Left renal cortex interstitium (tissue), 4 donors: ENCODE measurements at regions not wholly inside any gene's neighbourhood (a gene's known extent, or its start where the extent isn't known, plus 50 kb on each side); places are given as distances from the start of the nearest gene placed in this dataset.
"Not testable (repeated sequence)": the region's sequence is repeated elsewhere in the genome, so short reads cannot be mapped to it uniquely, and the experiment has no call there.

ENCODE experiments used
- DNase-seq, 4 donors: peaks; one replicate each; pipeline ENCODE4 v3.0.0-alpha.2; 2013; ENCODE audit warnings: low read depth in 4 of 4, low spot score in 2 of 4, missing footprints in 1 of 4

DNA sequence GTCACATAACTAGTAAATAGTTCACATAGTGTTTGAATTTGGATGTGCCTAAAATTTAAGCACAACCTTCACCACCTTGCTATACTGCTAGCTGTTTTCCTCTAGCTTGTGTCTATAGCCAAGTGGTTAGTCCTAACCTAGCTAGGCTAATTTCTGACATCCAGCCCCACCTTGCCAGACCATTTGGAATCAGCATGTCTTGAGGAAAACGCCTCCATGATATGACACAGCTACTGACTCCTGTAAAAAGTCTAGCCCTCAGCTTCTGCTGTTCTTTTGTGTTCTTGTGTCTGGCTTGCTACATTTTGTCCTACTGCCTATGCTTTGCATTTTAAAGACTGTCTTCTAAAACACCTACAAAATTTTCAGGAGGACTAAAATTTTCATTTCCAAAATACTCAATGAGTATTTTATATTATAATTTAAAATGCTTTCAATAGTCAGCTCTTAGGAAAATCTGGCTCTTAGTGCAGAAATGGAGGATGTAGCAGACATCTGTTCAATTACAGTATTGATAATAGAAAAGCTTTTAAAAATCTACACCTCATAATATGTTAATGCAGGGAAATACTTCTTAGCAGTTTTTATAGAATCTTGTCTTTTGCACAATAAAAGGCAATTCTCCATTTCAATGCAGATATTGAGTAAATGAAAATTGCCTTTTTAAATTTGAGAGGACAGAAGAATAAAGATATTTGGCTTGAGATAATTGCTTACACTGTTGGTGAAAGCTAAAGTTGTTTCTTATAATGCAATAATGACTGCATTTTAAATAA is 160.8 kb upstream of the APP start:
- DNase-seq = no peak

DNA sequence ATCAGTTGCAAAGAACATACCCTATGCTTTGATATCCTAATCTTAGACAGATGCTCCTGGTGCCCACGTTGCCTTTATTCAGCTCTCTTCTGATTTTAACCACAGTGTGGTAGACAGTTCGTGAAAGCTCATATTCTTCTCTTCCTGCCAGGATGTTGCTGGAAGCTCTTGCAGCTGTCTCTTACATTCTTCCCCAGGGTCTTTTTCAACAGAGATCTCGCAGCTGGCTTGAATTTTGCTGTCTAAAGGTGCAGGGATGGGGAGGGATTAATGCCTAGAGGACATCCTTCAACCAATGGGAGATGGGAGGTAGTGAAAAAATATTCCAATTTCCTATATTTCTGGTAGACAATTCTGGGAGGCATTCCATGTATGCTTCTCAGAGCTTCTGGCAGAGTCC is 150.0 kb upstream of the APP start:
- no peak for DNase-seq

GRCh38 chr21:26307640-26308039 is 137.1 kb upstream of the APP start:
- DNase-seq = no peak

- no peak for DNase-seq
Observed at GRCh38 chr21:26297851-26298250, 127.3 kb upstream of the APP start.

DNA sequence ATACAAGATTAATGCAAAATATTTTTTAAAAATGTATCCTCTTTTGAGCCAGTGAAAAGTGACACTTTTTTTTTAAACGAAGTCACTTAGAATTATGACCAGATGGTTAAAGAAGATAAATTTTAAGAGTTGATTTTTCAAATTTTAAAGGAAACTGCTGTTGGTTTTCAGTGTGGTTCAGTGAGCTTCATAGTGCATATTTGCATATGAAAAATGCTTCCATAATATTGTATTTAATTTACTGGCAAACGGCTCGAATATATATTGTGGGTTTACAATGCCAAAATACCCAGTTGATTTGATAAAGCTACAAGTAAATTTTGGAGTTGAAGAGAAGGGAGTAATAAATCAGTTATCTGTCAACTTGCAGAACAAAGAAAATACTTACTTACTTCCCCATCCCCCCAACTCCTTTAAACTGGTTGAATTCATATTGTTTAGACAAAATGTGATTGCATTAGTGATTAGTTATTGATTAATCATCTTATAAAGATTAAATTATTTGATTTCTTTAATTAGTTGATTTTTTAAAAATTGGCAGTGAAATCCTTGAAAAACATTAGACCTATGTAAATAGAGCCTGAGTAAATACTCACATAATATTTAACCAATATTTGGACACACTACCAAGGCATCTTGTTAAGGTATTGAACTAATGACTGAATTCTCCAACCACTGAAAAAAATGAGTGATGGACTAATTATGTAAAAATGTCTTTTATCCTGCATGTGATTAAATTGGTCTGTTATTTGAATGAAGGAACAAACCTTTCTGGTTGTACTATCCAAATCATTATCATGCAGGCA is 122.8 kb upstream of the APP start:
- DNase-seq = no peak

GRCh38 chr21:26288026-26288425 is 117.5 kb upstream of the APP start:
- DNase-seq = no peak

DNA sequence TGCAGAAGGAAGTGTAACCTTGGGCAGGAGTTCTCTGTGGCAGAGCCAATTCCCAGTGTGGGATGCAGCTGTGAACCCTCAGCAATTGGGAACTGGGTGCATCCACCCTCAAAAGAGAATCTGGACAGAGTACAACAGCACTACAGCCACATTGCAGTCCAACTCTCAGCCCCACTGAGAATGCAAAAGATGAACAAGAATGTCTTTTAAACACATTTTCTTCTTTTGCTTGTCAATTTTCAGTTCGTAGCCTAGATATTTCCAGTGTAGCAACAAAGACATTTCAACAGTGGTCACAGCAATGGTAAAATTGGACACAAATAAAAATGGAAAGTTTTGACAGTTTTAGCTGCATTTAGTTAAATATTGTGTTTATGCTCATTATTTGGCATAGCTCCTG is 114.0 kb upstream of the APP start:
- DNase-seq = no peak

DNA sequence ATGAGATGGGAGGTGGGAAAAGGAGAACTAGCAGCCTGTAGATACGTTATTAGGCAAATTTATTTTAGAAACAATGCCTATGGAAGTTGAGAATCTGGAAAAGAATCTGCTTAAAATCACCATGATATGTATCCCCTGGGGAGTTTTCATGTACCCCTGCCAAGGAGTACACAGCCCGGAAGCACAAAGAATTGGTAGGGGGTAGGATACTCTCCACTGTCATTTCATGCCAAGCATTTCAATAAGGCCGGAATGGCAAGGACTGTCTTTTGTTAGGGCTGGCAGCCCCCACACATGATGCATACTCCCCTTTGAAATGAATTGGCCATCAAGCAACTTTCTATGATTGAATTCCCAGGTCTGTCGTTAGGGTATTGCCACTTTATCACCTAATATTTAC is 111.5 kb upstream of the APP start:
- no peak for DNase-seq

- DNase-seq = no peak
Observed at GRCh38 chr21:26281506-26281905, 110.9 kb upstream of the APP start.

GRCh38 chr21:26280775-26281174 is 110.2 kb upstream of the APP start:
- peak in 3 of 4 donors; percentile 8 to 15 (median 13) for DNase-seq

DNA sequence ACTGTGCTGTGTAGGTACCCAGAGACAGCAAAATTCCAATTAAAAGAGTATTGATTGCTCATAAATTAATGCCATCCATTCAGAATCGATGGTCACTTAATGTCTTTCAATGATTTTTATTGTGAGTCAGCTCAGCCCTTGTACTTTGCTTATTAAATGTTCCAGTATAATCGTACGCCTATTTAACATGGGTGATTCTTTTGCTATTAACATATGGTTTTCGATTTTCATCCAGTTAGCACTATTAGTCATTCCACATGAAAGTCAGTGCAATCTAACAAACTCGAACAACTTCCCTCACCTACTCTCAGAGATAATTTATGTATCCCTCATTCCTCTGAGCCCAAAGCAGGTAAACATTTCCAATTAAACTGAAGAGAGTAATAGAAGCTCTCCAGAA is 109.6 kb upstream of the APP start:
- DNase-seq = no peak

- no peak for DNase-seq
Observed at GRCh38 chr21:26275801-26276200, 105.2 kb upstream of the APP start.

GRCh38 chr21:26273686-26274313 is 103.2 kb upstream of the APP start:
- DNase-seq = no peak

GRCh38 chr21:26267389-26267788 is 96.8 kb upstream of the APP start:
- DNase-seq = no peak

DNA sequence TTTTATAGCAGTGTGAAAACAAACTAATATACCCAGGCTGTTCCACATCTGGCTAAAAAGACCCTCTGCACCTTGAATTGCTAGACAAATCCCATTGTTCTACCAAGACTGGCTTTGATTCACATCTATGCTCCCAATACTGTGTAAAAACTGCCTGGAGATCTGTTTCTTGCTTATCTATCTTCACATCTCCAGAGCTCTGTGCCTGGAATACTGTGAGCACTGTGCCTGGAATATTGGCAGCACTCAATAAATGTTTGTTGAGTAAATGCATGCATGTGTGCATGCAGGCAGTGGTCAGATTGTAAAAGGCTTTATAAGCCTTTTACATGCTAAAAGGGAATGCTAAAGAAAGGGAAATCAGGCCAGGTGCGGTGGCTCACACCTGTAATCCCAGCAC is 75.5 kb upstream of the APP start:
- no peak for DNase-seq

DNA sequence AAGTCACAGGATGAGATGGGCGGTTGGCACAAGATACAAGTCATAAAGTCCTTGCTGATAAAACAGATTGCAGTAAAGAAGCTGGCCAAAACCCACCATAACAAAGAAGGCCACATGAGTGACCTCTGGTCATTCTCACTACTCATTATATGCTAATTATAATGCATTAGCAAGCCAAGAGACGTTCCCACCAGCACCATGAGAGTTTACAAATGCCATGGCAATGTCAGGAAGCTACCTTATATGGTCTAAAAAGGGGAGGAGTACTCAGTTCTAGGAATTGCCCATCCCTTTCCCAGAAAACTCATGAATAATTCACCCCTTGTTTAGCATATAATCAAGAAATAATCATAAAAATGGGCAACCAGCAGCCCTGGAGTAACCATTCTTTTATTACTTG is 74.9 kb upstream of the APP start:
- no peak for DNase-seq

DNA sequence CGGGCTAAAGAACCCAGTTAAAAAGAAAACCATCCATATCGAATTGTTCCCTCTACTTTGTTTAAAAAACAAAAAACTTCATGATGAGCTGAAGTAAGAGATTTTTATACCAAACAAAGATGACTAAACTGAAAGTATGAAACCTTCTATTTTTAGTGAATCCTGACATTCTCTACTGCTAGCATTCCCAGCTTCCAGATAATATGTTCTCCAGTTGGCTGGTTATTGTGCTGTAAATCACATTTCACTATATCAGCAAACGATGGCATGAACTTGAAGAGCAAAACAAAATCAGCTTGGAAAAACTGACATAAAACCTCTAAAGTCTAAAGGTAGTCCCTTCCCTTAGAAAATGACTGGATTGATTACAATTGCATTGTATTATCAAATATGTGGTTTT is 68.1 kb upstream of the APP start:
- no peak for DNase-seq

GRCh38 chr21:26236281-26236680 is 65.7 kb upstream of the APP start:
- DNase-seq = no peak

DNA sequence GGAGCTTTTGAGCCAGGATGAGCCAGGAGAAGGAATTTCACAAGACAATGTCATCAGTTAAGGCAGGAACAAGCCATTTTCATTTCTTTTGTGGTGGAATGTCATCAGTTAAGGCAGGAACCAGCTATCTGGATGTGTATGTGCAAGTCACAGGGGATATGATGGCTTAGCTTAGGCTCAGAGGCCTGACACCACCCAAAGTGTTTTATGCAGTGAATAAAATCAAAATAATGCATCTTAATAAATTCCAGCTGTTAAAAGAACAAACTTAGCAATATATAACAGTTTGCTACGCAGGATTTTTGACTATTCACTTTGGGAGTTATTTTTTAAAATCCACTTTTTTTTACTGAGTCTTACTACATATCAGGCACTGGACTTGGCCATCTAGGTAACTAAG is 62.7 kb upstream of the APP start:
- DNase-seq = not testable (repeated sequence)

GRCh38 chr21:26232491-26232890 is 61.9 kb upstream of the APP start:
- not testable (repeated sequence) for DNase-seq

GRCh38 chr21:26227130-26227529 is 56.6 kb upstream of the APP start:
- DNase-seq = peak in 2 of 4 donors; percentile 8

GRCh38 chr21:26226724-26227123 is 56.2 kb upstream of the APP start:
- DNase-seq = no peak
